Cardiac muscle cell (in vitro differentiated cells and primary cell): ENCODE measurements at regions not wholly inside any gene's neighbourhood (a gene's known extent, or its start where the extent isn't known, plus 50 kb on each side); places are given as distances from the start of the nearest gene placed in this dataset.

ENCODE experiments used
- DNase-seq, 2 donors: peaks; one replicate each; pipeline versions ENCODE4 v3.0.0 to v3.0.0-alpha.2; 2010 to 2017; ENCODE audit warnings: low read depth in 1 of 2, low spot score in 1 of 2
- H3K27ac ChIP-seq: fragments of 200-600 bp; sonication (generic); 2 replicates; pipeline ENCODE4 v1.5.1; 2016
- H3K27me3 ChIP-seq: fragments of 200-600 bp; sonication (generic); 2 replicates; pipeline ENCODE4 v1.6.0; 2016; ENCODE audit warnings: control low read depth
- H3K36me3 ChIP-seq: fragments of 200-600 bp; sonication (generic); 2 replicates; pipeline ENCODE4 v1.5.1; 2016; ENCODE audit warnings: control low read depth
- H3K4me1 ChIP-seq: fragments of 200-600 bp; sonication (generic); 2 replicates; pipeline ENCODE4 v1.8.1; 2017; ENCODE audit warnings: low read depth, mild to moderate bottlenecking, mixed run types
- H3K4me3 ChIP-seq: fragments of 200-600 bp; sonication (generic); 2 replicates; pipeline ENCODE4 v1.5.1; 2016; ENCODE audit warnings: mild to moderate bottlenecking
- H3K9me3 ChIP-seq: fragments of 200-600 bp; sonication (generic); 2 replicates; pipeline ENCODE4 v1.5.1; 2017; ENCODE audit warnings: low read depth, mild to moderate bottlenecking, control low read depth
- CTCF ChIP-seq: IDR thresholded peaks from 2 replicates; pipeline ENCODE4 v1.5.1; 2012; ENCODE audit warnings: low read depth, mild to moderate bottlenecking, low read length

- no peaks in the 10 kb centered on the region for H3K9me3 ChIP-seq
- TF ChIP-seq CTCF: no peak
- no peaks in the 10 kb centered on the region for H3K27me3 ChIP-seq
- no peaks in the 10 kb centered on the region for H3K4me1 ChIP-seq
- no peak for DNase-seq
- no peak overlapping the region for H3K4me3 ChIP-seq
- no peak overlapping the region for H3K27ac ChIP-seq
- no peaks in the 10 kb centered on the region for H3K36me3 ChIP-seq
These were observed 54.1 kb upstream of the RGS18 start for GRCh38 chr1:192104128-192104527.

- Histone ChIP-seq H3K4me3 (no peak overlapping the region), H3K4me1 (no peaks in the 10 kb centered on the region), H3K36me3 (no peaks in the 10 kb centered on the region), H3K27ac (no peak overlapping the region), H3K27me3 (no peaks in the 10 kb centered on the region), H3K9me3 (no peaks in the 10 kb centered on the region)
- DNase-seq: peak in 1 of 2 donors; percentile 70
- no peak for TF ChIP-seq CTCF
These were observed 53.4 kb upstream of the RGS18 start for GRCh38 chr1:192104852-192105251.

GRCh38 chr1:192108161-192108560, 50.1 kb upstream of the RGS18 start:
- TF ChIP-seq CTCF: no peak
- H3K36me3 ChIP-seq: no peaks in the 10 kb centered on the region
- H3K4me1 ChIP-seq: no peaks in the 10 kb centered on the region
- peak in 1 of 2 donors; percentile 38 for DNase-seq
- H3K9me3 ChIP-seq: no peaks in the 10 kb centered on the region
- no peaks in the 10 kb centered on the region for H3K27me3 ChIP-seq
- H3K27ac ChIP-seq: no peak overlapping the region
- no peak overlapping the region for H3K4me3 ChIP-seq
